SK-N-SH treated with all-trans-retinoic acid at 6 μM for 48 hours (cell line): ENCODE measurements at regions not wholly inside any gene's neighbourhood (a gene's known extent, or its start where the extent isn't known, plus 50 kb on each side); places are given as distances from the start of the nearest gene placed in this dataset.

Experiments
- ATAC-seq: fragments of 200-7000 bp; cut with Tn5 transposase; 3 replicates; pipeline ENCODE4 v1.9.1; 2020; ENCODE audit warnings: mild to moderate bottlenecking, moderate library complexity
- BACH2 ChIP-seq: fragments of 250-450 bp; sonication (Bioruptor Pico); IDR thresholded peaks from 2 replicates; pipeline ENCODE4 v1.9.0; 2021; ENCODE audit warnings: mild to moderate bottlenecking, borderline replicate concordance
- CSDC2 ChIP-seq: fragments of 250-450 bp; sonication (Bioruptor Pico); IDR thresholded peaks from 2 replicates; pipeline ENCODE4 v1.5.0; 2020; ENCODE audit warnings: mild to moderate bottlenecking, moderate library complexity
- CSRNP3 ChIP-seq: fragments of 250-450 bp; sonication (Bioruptor Pico); IDR thresholded peaks from 2 replicates; pipeline ENCODE4 v1.5.1; 2021; ENCODE audit warnings: mild to moderate bottlenecking, moderate library complexity
- ESRRG ChIP-seq: fragments of 250-450 bp; sonication (Bioruptor Pico); IDR thresholded peaks from 2 replicates; pipeline ENCODE4 v1.6.1; 2021; ENCODE audit warnings: mild to moderate bottlenecking
- GLIS3 ChIP-seq: fragments of 250-450 bp; sonication (Bioruptor Pico); IDR thresholded peaks from 2 replicates; pipeline ENCODE4 v1.5.0; 2020; ENCODE audit warnings: mild to moderate bottlenecking, moderate library complexity
- ISL1 ChIP-seq: fragments of 250-450 bp; sonication (Bioruptor Pico); IDR thresholded peaks from 2 replicates; pipeline ENCODE4 v2.1.2; 2022; ENCODE audit warnings: mild to moderate bottlenecking, moderate library complexity
- OSR1 ChIP-seq: fragments of 250-450 bp; sonication (Bioruptor Pico); IDR thresholded peaks from 2 replicates; pipeline ENCODE4 v1.8.0; 2022; ENCODE audit warnings: moderate library complexity, mild to moderate bottlenecking, inconsistent platforms
- PATZ1 ChIP-seq: fragments of 250-450 bp; sonication (Bioruptor Pico); IDR thresholded peaks from 2 replicates; pipeline ENCODE4 v1.8.0; 2020; ENCODE audit warnings: mild to moderate bottlenecking, moderate library complexity, borderline replicate concordance
- POU6F1 ChIP-seq: fragments of 250-450 bp; sonication (Bioruptor Pico); IDR thresholded peaks from 2 replicates; pipeline ENCODE4 v1.8.0; 2021; ENCODE audit warnings: low read depth, mild to moderate bottlenecking, moderate library complexity, borderline replicate concordance
- PPARA ChIP-seq: fragments of 250-450 bp; sonication (Bioruptor Pico); IDR thresholded peaks from 2 replicates; pipeline ENCODE4 v1.5.0; 2020; ENCODE audit warnings: mild to moderate bottlenecking, borderline replicate concordance
- RARB ChIP-seq: fragments of 250-450 bp; sonication (Bioruptor Pico); IDR thresholded peaks from 2 replicates; pipeline ENCODE4 v1.8.0; 2021; ENCODE audit warnings: mild to moderate bottlenecking, moderate library complexity
- SNAI2 ChIP-seq: fragments of 250-450 bp; sonication (Bioruptor Pico); IDR thresholded peaks from 2 replicates; pipeline ENCODE4 v1.5.0; 2020; ENCODE audit warnings: mild to moderate bottlenecking, moderate library complexity
- TSHZ2 ChIP-seq: fragments of 250-450 bp; sonication (Bioruptor Pico); IDR thresholded peaks from 2 replicates; pipeline ENCODE4 v1.5.0; 2020; ENCODE audit warnings: mild to moderate bottlenecking, moderate library complexity
- ZC3H10 ChIP-seq: fragments of 250-450 bp; sonication (Bioruptor Pico); IDR thresholded peaks from 2 replicates; pipeline ENCODE4 v1.5.1; 2021; ENCODE audit warnings: mild to moderate bottlenecking, moderate library complexity
- ZFP30 ChIP-seq: fragments of 450-650 bp; formaldehyde crosslinking; IDR thresholded peaks from 2 replicates; pipeline ENCODE4 v1.5.0; 2022; ENCODE audit warnings: mild to moderate bottlenecking, moderate library complexity
- ZNF70 ChIP-seq: fragments of 450-650 bp; formaldehyde crosslinking; IDR thresholded peaks from 2 replicates; pipeline ENCODE4 v1.5.0; 2020; ENCODE audit warnings: mild to moderate bottlenecking, moderate library complexity
- ZNF8 ChIP-seq: fragments of 450-650 bp; formaldehyde crosslinking; IDR thresholded peaks from 2 replicates; pipeline ENCODE4 v1.5.0; 2020; ENCODE audit warnings: mild to moderate bottlenecking, moderate library complexity

GRCh38 chr13:30097089-30097488, 210.3 kb downstream of the KATNAL1 start (continued):
- TF ChIP-seq TSHZ2 (CRISPR knock-in tag) (no peak), PPARA (CRISPR knock-in tag) (no peak), ESRRG (no peak), OSR1 (CRISPR knock-in tag) (no peak), PATZ1 (CRISPR knock-in tag) (no peak), ZNF70 (CRISPR knock-in tag) (no peak), RARB (CRISPR knock-in tag) (no peak), ISL1 (CRISPR knock-in tag) (no peak)

GRCh38 chr13:30094015-30094414, 213.3 kb downstream of the KATNAL1 start:
- no peak for ATAC-seq
- TF ChIP-seq SNAI2 (CRISPR knock-in tag) (no peak), ZC3H10 (no peak), ZNF8 (no peak), POU6F1 (CRISPR knock-in tag) (no peak), PPARA (CRISPR knock-in tag) (no peak), ISL1 (CRISPR knock-in tag) (no peak), ZFP30 (no peak)
- TF ChIP-seq, all 23 proteins: peak for 0

GRCh38 chr13:30093236-30093635, 214.1 kb downstream of the KATNAL1 start:
- ATAC-seq = no peak
- TF ChIP-seq GLIS3 (CRISPR knock-in tag) = no peak
- no peak for TF ChIP-seq SNAI2 (CRISPR knock-in tag)
- no peak for TF ChIP-seq CSRNP3
- no peak for TF ChIP-seq TSHZ2 (CRISPR knock-in tag)
- no peak for TF ChIP-seq CSDC2 (CRISPR knock-in tag)
- no peak for TF ChIP-seq RARB (CRISPR knock-in tag)
- no peak for TF ChIP-seq PPARA (CRISPR knock-in tag)
- no peak for TF ChIP-seq ZFP30
- TF ChIP-seq OSR1 (CRISPR knock-in tag) = no peak
- TF ChIP-seq POU6F1 (CRISPR knock-in tag) = no peak
- TF ChIP-seq BACH2 = no peak
